Hepatocyte (in vitro differentiated cells): ENCODE measurements at regions not wholly inside any gene's neighbourhood (a gene's known extent, or its start where the extent isn't known, plus 50 kb on each side); places are given as distances from the start of the nearest gene placed in this dataset.

ENCODE experiments used
- EZH2 ChIP-seq: fragments of 200-600 bp; sonication (generic); IDR thresholded peaks from 2 replicates; pipeline ENCODE4 v1.6.1; 2016; ENCODE audit warnings: antibody characterized with exemption, mild to moderate bottlenecking, borderline replicate concordance
- TF ChIP-seq, protein P1 (sequence below): fragments of 200-600 bp; sonication (generic); IDR thresholded peaks from 2 replicates; pipeline ENCODE4 v1.5.1; 2016; ENCODE audit warnings: antibody characterized with exemption, mild to moderate bottlenecking; ENCODE audit not compliant: poor library complexity

DNA sequence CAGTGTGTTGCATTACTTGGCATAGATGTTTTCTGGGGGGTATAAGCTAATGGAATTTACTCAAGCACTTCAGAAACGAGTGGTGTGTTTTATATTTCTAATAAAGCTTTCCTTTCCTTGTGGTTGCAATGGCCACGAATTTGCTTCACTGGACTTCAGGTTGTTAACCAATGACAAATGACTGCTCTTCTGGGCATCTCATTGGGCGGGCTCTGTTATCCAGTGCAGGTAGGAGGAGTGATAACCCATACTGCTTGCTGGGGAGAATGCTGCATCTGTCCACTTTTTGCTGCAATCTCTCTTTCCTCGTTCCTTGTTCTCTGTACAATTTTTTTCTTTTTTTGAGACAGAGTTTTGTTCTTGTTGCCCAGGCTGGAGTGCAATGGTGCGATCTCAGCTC lies 80.0 kb upstream of the RPH3A start:
- TF ChIP-seq, protein P1, sequence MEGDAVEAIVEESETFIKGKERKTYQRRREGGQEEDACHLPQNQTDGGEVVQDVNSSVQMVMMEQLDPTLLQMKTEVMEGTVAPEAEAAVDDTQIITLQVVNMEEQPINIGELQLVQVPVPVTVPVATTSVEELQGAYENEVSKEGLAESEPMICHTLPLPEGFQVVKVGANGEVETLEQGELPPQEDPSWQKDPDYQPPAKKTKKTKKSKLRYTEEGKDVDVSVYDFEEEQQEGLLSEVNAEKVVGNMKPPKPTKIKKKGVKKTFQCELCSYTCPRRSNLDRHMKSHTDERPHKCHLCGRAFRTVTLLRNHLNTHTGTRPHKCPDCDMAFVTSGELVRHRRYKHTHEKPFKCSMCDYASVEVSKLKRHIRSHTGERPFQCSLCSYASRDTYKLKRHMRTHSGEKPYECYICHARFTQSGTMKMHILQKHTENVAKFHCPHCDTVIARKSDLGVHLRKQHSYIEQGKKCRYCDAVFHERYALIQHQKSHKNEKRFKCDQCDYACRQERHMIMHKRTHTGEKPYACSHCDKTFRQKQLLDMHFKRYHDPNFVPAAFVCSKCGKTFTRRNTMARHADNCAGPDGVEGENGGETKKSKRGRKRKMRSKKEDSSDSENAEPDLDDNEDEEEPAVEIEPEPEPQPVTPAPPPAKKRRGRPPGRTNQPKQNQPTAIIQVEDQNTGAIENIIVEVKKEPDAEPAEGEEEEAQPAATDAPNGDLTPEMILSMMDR, result no peak
- no peak for TF ChIP-seq EZH2
